Endodermal cell (in vitro differentiated cells): ENCODE measurements at regions not wholly inside any gene's neighbourhood (a gene's known extent, or its start where the extent isn't known, plus 50 kb on each side); places are given as distances from the start of the nearest gene placed in this dataset.

Experiments used
- DNase-seq: peaks from one replicate; pipeline ENCODE4 v3.0.0-alpha.2; 2017
- H3K27ac ChIP-seq: 2 replicates; pipeline ENCODE4 v1.5.1; 2013; ENCODE audit warnings: mild to moderate bottlenecking, low read depth, low read length, moderate library complexity
- H3K27me3 ChIP-seq: 2 replicates; pipeline ENCODE4 v1.6.1; 2013; ENCODE audit warnings: mild to moderate bottlenecking, low read length, moderate library complexity; ENCODE audit not compliant: insufficient read depth, control insufficient read depth, poor library complexity, severe bottlenecking
- H3K36me3 ChIP-seq: 2 replicates; pipeline ENCODE4 v1.7.0; 2013; ENCODE audit warnings: mild to moderate bottlenecking, low read length, moderate library complexity; ENCODE audit not compliant: control insufficient read depth, insufficient read depth
- H3K4me1 ChIP-seq: one replicate; pipeline ENCODE4 v1.7.0; 2013; ENCODE audit warnings: low read length; ENCODE audit not compliant: control insufficient read depth, insufficient read depth
- H3K4me3 ChIP-seq: 2 replicates; pipeline ENCODE4 v1.5.1; 2013; ENCODE audit warnings: mild to moderate bottlenecking, low read length, moderate library complexity
- H3K9ac ChIP-seq: 2 replicates; pipeline ENCODE4 v1.6.1; 2013; ENCODE audit warnings: mild to moderate bottlenecking, low read length, moderate library complexity; ENCODE audit not compliant: poor library complexity, severe bottlenecking; ENCODE audit errors: extremely low read depth
- H3K9me3 ChIP-seq: 2 replicates; pipeline ENCODE4 v1.6.1; 2013; ENCODE audit warnings: mild to moderate bottlenecking, low read length, moderate library complexity; ENCODE audit not compliant: control insufficient read depth
- H3K27ac Mint-ChIP-seq: 2 replicates; pipeline ENCODE4 v1.8.0; 2020; ENCODE audit warnings: mixed read lengths
- H3K27me3 Mint-ChIP-seq: 2 replicates; pipeline ENCODE4 v1.8.0; 2021; ENCODE audit warnings: mild to moderate bottlenecking, mixed read lengths; ENCODE audit not compliant: insufficient read depth
- H3K36me3 Mint-ChIP-seq: 2 replicates; pipeline ENCODE4 v1.8.0; 2020; ENCODE audit warnings: low read depth, mixed read lengths
- H3K4me1 Mint-ChIP-seq: 2 replicates; pipeline ENCODE4 v1.8.0; 2020; ENCODE audit warnings: mixed read lengths
- H3K4me3 Mint-ChIP-seq: 2 replicates; pipeline ENCODE4 v1.8.0; 2020; ENCODE audit warnings: mild to moderate bottlenecking, moderate library complexity, mixed read lengths
- H3K9me3 Mint-ChIP-seq: 2 replicates; pipeline ENCODE4 v1.8.0; 2020; ENCODE audit warnings: mild to moderate bottlenecking, mixed read lengths
- CTCF ChIP-seq: fragments of 200-600 bp; sonication (generic); conservative IDR thresholded peaks from 2 replicates; pipeline ENCODE4 v1.5.0; 2021; ENCODE audit warnings: antibody characterized with exemption, mild to moderate bottlenecking
- WGBS, 2 experiments: methylation state at CpG; one replicate each; pipeline versions ENCODE4 v1.1.5 to v1.1.7; 2013; ENCODE audit warnings: missing lambda C conversion rate in 2 of 2, mixed read lengths in 1 of 2; ENCODE audit not compliant: insufficient coverage in 1 of 2, insufficient read length in 1 of 2; 5-methylcytosine and 5-hydroxymethylcytosine counted together

- Mint-ChIP-seq H3K27me3 (no peaks in the 10 kb centered on the region), H3K4me1 (peaks cover 7% of the 10 kb centered on the region), H3K4me3 (no peak overlapping the region), H3K9me3 (no peaks in the 10 kb centered on the region), H3K27ac (no peak overlapping the region), H3K36me3 (no peaks in the 10 kb centered on the region)
- Histone ChIP-seq H3K4me1 (no peaks in the 10 kb centered on the region), H3K4me3 (no peak overlapping the region), H3K27ac (no peak overlapping the region), H3K36me3 (no peaks in the 10 kb centered on the region), H3K9ac (no peak overlapping the region), H3K9me3 (no peaks in the 10 kb centered on the region), H3K27me3 (no peaks in the 10 kb centered on the region)
- TF ChIP-seq CTCF = no peak
- no peak for DNase-seq
These were observed 182.5 kb upstream of the NR3C1 start for GRCh38 chr5:143585970-143586369.

GRCh38 chr5:143583409-143583808 is 179.9 kb upstream of the NR3C1 start:
- Histone ChIP-seq H3K36me3 (no peaks in the 10 kb centered on the region), H3K9me3 (no peaks in the 10 kb centered on the region), H3K9ac (no peak overlapping the region), H3K4me1 (no peaks in the 10 kb centered on the region), H3K4me3 (no peak overlapping the region), H3K27ac (no peak overlapping the region), H3K27me3 (no peaks in the 10 kb centered on the region)
- H3K36me3 Mint-ChIP-seq = no peaks in the 10 kb centered on the region
- peaks cover 7% of the 10 kb centered on the region for H3K4me1 Mint-ChIP-seq
- 94 to 100% methylated on average over 1 of the region's 1 CpG for WGBS, 2 experiments
- no peaks in the 10 kb centered on the region for H3K27me3 Mint-ChIP-seq
- no peak for DNase-seq
- no peak overlapping the region for H3K27ac Mint-ChIP-seq
- H3K9me3 Mint-ChIP-seq = peaks cover 1% of the 10 kb centered on the region
- TF ChIP-seq CTCF = no peak
- H3K4me3 Mint-ChIP-seq = no peak overlapping the region

GRCh38 chr5:143582869-143583268 is 179.4 kb upstream of the NR3C1 start:
- DNase-seq = no peak
- H3K9me3 Mint-ChIP-seq = peaks cover 1% of the 10 kb centered on the region
- Histone ChIP-seq H3K4me1 (no peaks in the 10 kb centered on the region), H3K27ac (no peak overlapping the region), H3K27me3 (no peaks in the 10 kb centered on the region), H3K36me3 (no peaks in the 10 kb centered on the region), H3K4me3 (no peak overlapping the region), H3K9ac (no peak overlapping the region), H3K9me3 (no peaks in the 10 kb centered on the region)
- H3K36me3 Mint-ChIP-seq = no peaks in the 10 kb centered on the region
- 72 to 85% methylated on average over 5 of the region's 5 CpGs for WGBS, 2 experiments
- no peak overlapping the region for H3K4me3 Mint-ChIP-seq
- H3K4me1 Mint-ChIP-seq = peaks cover 7% of the 10 kb centered on the region
- no peak overlapping the region for H3K27ac Mint-ChIP-seq
- TF ChIP-seq CTCF = no peak
- no peaks in the 10 kb centered on the region for H3K27me3 Mint-ChIP-seq
